ENCODE measurements at regions not wholly inside any gene's neighbourhood (a gene's known extent, or its start where the extent isn't known, plus 50 kb on each side); places are given as distances from the start of the nearest gene placed in this dataset.

- no peak for DNase-seq (ENCODE audit: low read depth)
- H3K4me3 ChIP-seq (ENCODE audit: low read length), result no peak overlapping the region
- TF ChIP-seq CTCF (conservative IDR thresholded peaks at IDR 0.05; ENCODE audit: low read depth, low read length), result no peak
Measured at GRCh38 chr20:12896180-12896579, 112.6 kb upstream of the SPTLC3 start.

- no peak overlapping the region for H3K4me3 ChIP-seq (ENCODE audit: low read length)
- no peak for DNase-seq (ENCODE audit: low read depth)
- no peak for TF ChIP-seq CTCF (conservative IDR thresholded peaks at IDR 0.05; ENCODE audit: low read depth, low read length)
Measured at GRCh38 chr20:12902992-12903391, 105.8 kb upstream of the SPTLC3 start.

- no peak for DNase-seq (ENCODE audit: low read depth)
- TF ChIP-seq CTCF (conservative IDR thresholded peaks at IDR 0.05; ENCODE audit: low read depth, low read length), result no peak
- H3K4me3 ChIP-seq (ENCODE audit: low read length), result no peak overlapping the region
Measured at GRCh38 chr20:12906361-12906760, 102.4 kb upstream of the SPTLC3 start.

GRCh38 chr20:12911372-12911771, 97.4 kb upstream of the SPTLC3 start:
- no peak for DNase-seq (ENCODE audit: low read depth)
- no peak overlapping the region for H3K4me3 ChIP-seq (ENCODE audit: low read length)
- no peak for TF ChIP-seq CTCF (conservative IDR thresholded peaks at IDR 0.05; ENCODE audit: low read depth, low read length)

GRCh38 chr20:12913781-12914443, 94.9 kb upstream of the SPTLC3 start:
- no peak for TF ChIP-seq CTCF (conservative IDR thresholded peaks at IDR 0.05; ENCODE audit: low read depth, low read length)
- DNase-seq (ENCODE audit: low read depth), result no peak
- H3K4me3 ChIP-seq (ENCODE audit: low read length), result no peak overlapping the region

GRCh38 chr20:12914804-12915203, 94.0 kb upstream of the SPTLC3 start:
- H3K4me3 ChIP-seq (ENCODE audit: low read length), result no peak overlapping the region
- TF ChIP-seq CTCF (conservative IDR thresholded peaks at IDR 0.05; ENCODE audit: low read depth, low read length), result no peak
- no peak for DNase-seq (ENCODE audit: low read depth)

GRCh38 chr20:12916699-12917098, 92.1 kb upstream of the SPTLC3 start:
- DNase-seq (ENCODE audit: low read depth), result peak; percentile 16
- no peak for TF ChIP-seq CTCF (conservative IDR thresholded peaks at IDR 0.05; ENCODE audit: low read depth, low read length)
- no peak overlapping the region for H3K4me3 ChIP-seq (ENCODE audit: low read length)
